HUDEP-2 (cell line): ENCODE measurements at regions not wholly inside any gene's neighbourhood (a gene's known extent, or its start where the extent isn't known, plus 50 kb on each side); places are given as distances from the start of the nearest gene placed in this dataset.

Experiments used
- DNase-seq, 76 experiments: peaks; one replicate each; lab custom pipeline; 2025; ENCODE audit not compliant: unreplicated experiment in 76 of 76; lab: John Stamatoyannopoulos, UW

GRCh38 chr1:244218220-244218619 lies 167.1 kb downstream of the ZBTB18 start:
- DNase-seq: no peak

GRCh38 chr1:244219149-244219548 lies 168.1 kb downstream of the ZBTB18 start:
- no peak for DNase-seq

GRCh38 chr1:244219802-244220201 lies 168.7 kb downstream of the ZBTB18 start:
- no peak for DNase-seq

- DNase-seq: no peak
These were observed 169.3 kb downstream of the ZBTB18 start for GRCh38 chr1:244220410-244220809.

GRCh38 chr1:244221991-244222390 lies 170.9 kb downstream of the ZBTB18 start:
- no peak for DNase-seq

- no peak for DNase-seq
These were observed 173.7 kb downstream of the ZBTB18 start for GRCh38 chr1:244224487-244225430.

- DNase-seq: no peak
These were observed 175.4 kb downstream of the ZBTB18 start for GRCh38 chr1:244226435-244226834.

GRCh38 chr1:244230470-244230869 lies 179.4 kb downstream of the ZBTB18 start:
- DNase-seq: no peak

GRCh38 chr1:244231193-244231571 lies 180.1 kb downstream of the ZBTB18 start:
- DNase-seq: no peak

GRCh38 chr1:244231572-244232315 lies 180.7 kb downstream of the ZBTB18 start:
- no peak for DNase-seq

GRCh38 chr1:244234009-244234643 lies 183.0 kb downstream of the ZBTB18 start:
- no peak for DNase-seq

- no peak for DNase-seq
These were observed 184.1 kb downstream of the ZBTB18 start for GRCh38 chr1:244235157-244235556.

- DNase-seq: no peak
These were observed 185.0 kb downstream of the ZBTB18 start for GRCh38 chr1:244236101-244236500.

GRCh38 chr1:244236721-244237120 lies 185.6 kb downstream of the ZBTB18 start:
- no peak for DNase-seq

- no peak for DNase-seq
These were observed 186.4 kb downstream of the ZBTB18 start for GRCh38 chr1:244237445-244237844.

GRCh38 chr1:244239261-244239770 lies 188.2 kb downstream of the ZBTB18 start:
- no peak for DNase-seq

- DNase-seq: no peak
These were observed 190.4 kb downstream of the ZBTB18 start for GRCh38 chr1:244241438-244241837.

- no peak for DNase-seq
These were observed 191.4 kb downstream of the ZBTB18 start for GRCh38 chr1:244242446-244242845.

GRCh38 chr1:244246334-244246733 lies 195.3 kb downstream of the ZBTB18 start:
- no peak for DNase-seq

GRCh38 chr1:244248426-244248825 lies 197.3 kb downstream of the ZBTB18 start:
- no peak for DNase-seq

GRCh38 chr1:244252211-244252610 lies 199.5 kb downstream of the ADSS2 start:
- no peak for DNase-seq
